ENCODE measurements at regions not wholly inside any gene's neighbourhood (a gene's known extent, or its start where the extent isn't known, plus 50 kb on each side); places are given as distances from the start of the nearest gene placed in this dataset.

- TF ChIP-seq BRCA1 (IDR thresholded peaks at IDR 0.05; ENCODE audit: low read depth, low read length) = no peak
- TF ChIP-seq CEBPB (IDR thresholded peaks at IDR 0.05; ENCODE audit: low read depth, low read length) = no peak
- no peak for TF ChIP-seq CTCF (IDR thresholded peaks at IDR 0.05; ENCODE audit: control extremely low read depth in 1 of 3, insufficient read depth in 1 of 3, low read depth in 1 of 3, low read length in 3 of 3)
- no peak for TF ChIP-seq POLR2AphosphoS5 (IDR thresholded peaks at IDR 0.05; ENCODE audit: low read depth, low read length)
- TF ChIP-seq SP1 (IDR thresholded peaks at IDR 0.05; ENCODE audit: low read depth, low read length) = no peak
- TF ChIP-seq FOSL1 (IDR thresholded peaks at IDR 0.05; ENCODE audit: insufficient read depth, low read depth, low read length) = no peak
- no peak for TF ChIP-seq SP2 (IDR thresholded peaks at IDR 0.05; ENCODE audit: low read length)
- TF ChIP-seq YY1 (IDR thresholded peaks at IDR 0.05; ENCODE audit: low read depth, low read length) = no peak
- TF ChIP-seq TAF1 (IDR thresholded peaks at IDR 0.05; ENCODE audit: low read depth, low read length) = no peak
- TF ChIP-seq SIN3A (conservative IDR thresholded peaks at IDR 0.05 in 1 of 2, IDR thresholded peaks at IDR 0.05 in 1 of 2; ENCODE audit: low read depth in 1 of 2, low read length in 2 of 2) = no peak
- TF ChIP-seq MAFK (IDR thresholded peaks at IDR 0.05; ENCODE audit: low read depth, low read length) = no peak
- TF ChIP-seq TCF12 (IDR thresholded peaks at IDR 0.05; ENCODE audit: low read depth, low read length) = no peak
- TF ChIP-seq RFX5 (IDR thresholded peaks at IDR 0.05; ENCODE audit: borderline replicate concordance, low read depth, low read length) = no peak
- TF ChIP-seq ZNF274 (IDR thresholded peaks at IDR 0.05; ENCODE audit: borderline replicate concordance, extremely low read depth, low read length) = no peak
These were observed 259.9 kb downstream of the ARPP21 start for GRCh38 chr3:35899245-35899644.

All from H1 (cell line).